HFF-Myc (cell line): ENCODE measurements at regions not wholly inside any gene's neighbourhood (a gene's known extent, or its start where the extent isn't known, plus 50 kb on each side); places are given as distances from the start of the nearest gene placed in this dataset.

Experiments
- DNase-seq: peaks from one replicate; pipeline ENCODE4 v3.0.0-alpha.2; 2011; ENCODE audit warnings: low read depth; ENCODE audit errors: extremely low read depth
- H3K4me3 ChIP-seq: replicated peaks from 2 replicates; pipeline ENCODE4 v1.5.1; 2011; ENCODE audit warnings: low read depth, mild to moderate bottlenecking, control low read depth, low read length
- CTCF ChIP-seq: IDR thresholded peaks from 2 replicates; pipeline ENCODE4 v1.5.1; 2012; ENCODE audit warnings: mild to moderate bottlenecking, low read depth, low read length, control low read depth; ENCODE audit errors: missing control alignments

GRCh38 chr5:62695274-62695673 lies 116.7 kb downstream of the LRRC70 start:
- TF ChIP-seq CTCF, result no peak
- DNase-seq, result no peak

DNA sequence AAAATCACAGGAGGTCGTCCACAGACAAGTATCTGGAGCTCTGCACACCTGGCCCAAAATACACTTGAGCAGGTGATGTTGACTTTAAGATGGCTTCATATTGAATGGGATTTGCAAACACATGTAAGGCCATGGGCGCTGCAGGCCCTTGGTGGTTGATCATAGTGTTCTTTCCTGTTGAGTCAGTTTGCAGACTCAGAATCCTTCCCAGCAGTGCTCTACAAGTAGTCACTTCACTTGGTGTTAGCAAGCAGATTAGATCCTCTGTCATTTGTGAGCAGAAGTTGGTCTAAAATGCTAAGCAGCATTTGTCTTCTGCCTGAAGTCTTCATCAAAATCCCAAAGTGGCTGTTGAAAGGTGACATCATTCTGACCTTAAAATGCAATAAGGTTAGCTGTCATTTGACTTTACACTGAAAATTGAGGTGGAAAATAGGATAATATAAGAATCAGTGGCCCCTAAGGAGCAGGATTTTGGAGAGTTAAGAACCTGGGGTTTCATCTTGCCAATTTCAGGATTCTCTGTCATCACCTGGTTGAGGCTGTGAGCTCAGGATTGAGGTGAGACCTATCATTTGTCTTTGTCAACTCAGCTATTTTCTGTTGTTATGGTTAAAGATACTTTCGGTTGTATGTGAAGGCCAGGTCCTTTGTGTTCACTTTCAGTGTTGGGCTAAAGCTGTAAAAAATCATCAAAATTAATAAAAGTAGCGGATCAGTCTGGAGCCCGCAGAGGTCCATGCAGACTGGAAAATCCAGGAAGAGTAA lies 114.5 kb downstream of the LRRC70 start:
- TF ChIP-seq CTCF, result no peak

More at GRCh38 chr5:62695274-62695673, 116.7 kb downstream of the LRRC70 start:
- H3K4me3 ChIP-seq, result no peak overlapping the region

GRCh38 chr5:62691946-62692345 lies 113.3 kb downstream of the LRRC70 start:
- no peak overlapping the region for H3K4me3 ChIP-seq
- DNase-seq, result no peak
- TF ChIP-seq CTCF, result no peak

More for the DNA sequence above, 114.5 kb downstream of the LRRC70 start:
- H3K4me3 ChIP-seq, result no peak overlapping the region
- no peak for DNase-seq

- no peak for DNase-seq
- H3K4me3 ChIP-seq, result no peak overlapping the region
- TF ChIP-seq CTCF, result no peak
Measured at GRCh38 chr5:62690421-62690820, 111.8 kb downstream of the LRRC70 start.

DNA sequence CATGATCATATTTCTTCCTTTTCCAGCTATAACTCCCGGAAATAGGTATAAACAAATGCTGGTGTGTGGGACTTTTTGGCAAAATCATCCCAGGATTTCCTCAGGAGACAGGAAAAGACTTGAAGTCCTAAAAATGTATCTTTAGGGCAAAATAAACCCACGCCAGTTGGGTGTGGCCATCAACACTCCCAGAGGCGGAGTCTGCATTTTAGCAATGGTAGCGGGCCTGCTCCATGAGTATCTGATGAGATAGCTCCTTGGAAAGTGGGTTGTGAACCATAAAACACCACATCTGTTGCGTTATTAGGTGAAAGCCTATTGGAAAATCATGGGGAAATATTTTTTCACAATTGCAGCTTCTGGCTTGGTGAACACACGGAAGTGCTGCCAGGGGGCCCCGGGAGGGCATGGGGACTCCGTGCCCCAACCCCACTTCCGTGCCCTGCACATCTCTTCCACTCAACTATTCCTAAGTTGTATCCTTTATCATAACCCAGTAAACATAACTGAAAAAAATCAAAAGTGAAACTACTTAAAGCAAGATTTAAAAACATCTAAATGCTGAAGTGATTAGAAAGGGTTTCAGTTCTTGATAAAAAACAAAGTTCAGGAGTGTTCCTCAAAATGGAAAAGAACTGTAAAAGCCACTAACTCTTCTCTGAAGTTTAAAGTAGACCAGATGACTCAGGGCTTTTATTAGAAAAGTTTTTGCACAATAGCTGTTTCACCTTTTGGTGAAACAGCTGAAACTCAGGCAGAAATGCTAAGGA lies 111.2 kb downstream of the LRRC70 start:
- no peak for TF ChIP-seq CTCF
- no peak for DNase-seq
- H3K4me3 ChIP-seq, result no peak overlapping the region

GRCh38 chr5:62686692-62687091 lies 108.1 kb downstream of the LRRC70 start:
- DNase-seq, result no peak
- H3K4me3 ChIP-seq, result no peak overlapping the region
- no peak for TF ChIP-seq CTCF
